DMS153 treated with DMSO at 0.1 percent for 48 hours (cell line): ENCODE measurements at regions not wholly inside any gene's neighbourhood (a gene's known extent, or its start where the extent isn't known, plus 50 kb on each side); places are given as distances from the start of the nearest gene placed in this dataset.
"Not testable (repeated sequence)": the region's sequence is repeated elsewhere in the genome, so short reads cannot be mapped to it uniquely, and the experiment has no call there.

Experiments used
- DNase-seq: peaks from one replicate; lab custom pipeline; 2025; ENCODE audit not compliant: unreplicated experiment; lab: John Stamatoyannopoulos, UW

DNA sequence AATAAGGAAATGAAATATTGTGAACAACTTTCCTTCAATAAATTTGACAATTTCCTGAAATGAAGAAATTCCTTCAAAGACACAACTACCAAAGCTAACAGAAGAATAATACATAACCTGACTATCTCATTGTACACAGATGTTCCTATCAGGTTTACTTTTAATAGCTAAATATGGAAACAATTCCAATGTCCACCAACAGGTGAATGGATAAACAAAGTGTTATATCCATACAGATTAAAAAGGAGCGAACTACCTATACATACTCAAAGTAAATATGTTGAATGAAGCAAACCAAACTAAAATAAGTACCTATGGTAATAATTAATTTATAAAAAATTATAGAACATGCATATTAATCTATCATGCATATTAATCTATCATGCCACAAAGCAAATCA, 554.9 kb downstream of the PPP4R3C start:
- DNase-seq = no peak

DNA sequence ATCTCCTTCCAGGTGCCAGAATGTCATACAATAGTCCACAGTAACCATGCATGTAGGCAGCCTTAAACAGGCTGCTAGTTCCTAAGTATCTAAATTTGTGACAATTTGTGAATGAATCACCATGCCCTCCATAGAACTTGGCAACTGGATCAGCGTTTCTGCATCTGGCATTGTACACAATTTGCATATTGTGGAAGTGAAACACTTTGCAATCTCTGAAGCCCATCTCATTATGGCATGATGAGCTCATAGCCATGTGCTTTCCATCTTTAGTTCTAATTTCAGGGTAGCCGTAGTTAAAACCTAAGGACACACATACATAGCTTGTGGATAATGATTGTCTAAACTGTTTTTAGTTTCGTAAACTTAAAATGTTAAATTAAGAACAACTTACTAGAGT, 573.6 kb downstream of the PPP4R3C start:
- DNase-seq = no peak

DNA sequence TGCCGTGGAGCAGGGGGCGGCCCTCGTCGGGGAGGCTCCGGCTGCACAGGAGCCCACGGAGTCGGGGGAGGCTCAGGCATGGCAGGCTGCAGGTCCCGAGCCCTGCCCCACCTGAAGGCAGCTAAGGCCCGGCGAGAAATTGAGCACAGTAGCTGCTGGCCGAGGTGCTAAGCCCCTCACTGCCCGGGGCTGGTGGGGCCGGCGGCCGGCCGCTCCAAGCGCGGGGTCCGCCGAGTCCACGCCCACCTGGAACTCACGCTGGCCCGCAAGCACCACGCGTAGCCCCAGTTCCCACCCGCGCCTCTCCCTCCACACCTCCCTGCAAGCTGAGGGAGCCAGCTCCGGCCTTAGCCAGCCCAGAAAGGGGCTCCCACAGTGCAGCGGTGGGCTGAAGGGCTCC, 589.4 kb downstream of the PPP4R3C start:
- no peak for DNase-seq

DNA sequence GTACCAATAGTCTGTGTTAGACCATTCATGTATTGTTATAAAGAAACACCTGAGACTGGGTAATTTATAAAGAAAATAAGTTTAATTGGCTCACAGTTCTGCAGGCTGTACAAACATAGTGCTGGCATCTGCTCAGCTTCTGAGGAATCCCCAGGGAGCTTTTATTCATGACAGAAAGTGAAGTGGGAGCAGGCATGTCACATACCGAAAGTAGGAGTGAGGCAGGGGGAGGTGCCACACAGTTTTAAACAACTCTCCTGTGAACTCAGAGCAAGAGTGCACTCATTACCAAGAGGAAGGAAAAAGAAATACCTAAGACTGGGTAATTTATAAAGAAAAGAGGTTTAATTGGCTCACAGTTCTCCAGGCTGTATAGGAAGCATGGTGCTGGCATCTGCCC, 591.2 kb downstream of the PPP4R3C start:
- no peak for DNase-seq

DNA sequence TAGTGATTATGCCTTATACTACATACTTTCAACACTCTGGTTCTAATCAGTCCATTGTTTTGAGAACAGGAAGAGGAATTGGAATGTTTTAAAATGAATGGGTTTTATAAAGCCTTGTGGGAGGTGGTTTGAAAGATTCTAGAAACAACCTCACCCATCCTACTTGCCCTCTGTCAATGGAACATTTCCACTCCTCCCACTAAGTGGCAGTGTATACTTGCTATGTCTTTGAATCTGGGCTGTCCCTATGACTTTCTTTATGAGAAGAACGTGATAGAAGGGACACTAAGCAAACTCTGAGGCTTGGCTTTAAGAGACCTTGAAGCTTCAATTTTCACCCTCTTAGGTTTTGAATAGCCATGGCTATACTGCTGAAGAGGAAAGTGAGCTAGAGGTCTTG, 611.2 kb downstream of the PPP4R3C start:
- no peak for DNase-seq

DNA sequence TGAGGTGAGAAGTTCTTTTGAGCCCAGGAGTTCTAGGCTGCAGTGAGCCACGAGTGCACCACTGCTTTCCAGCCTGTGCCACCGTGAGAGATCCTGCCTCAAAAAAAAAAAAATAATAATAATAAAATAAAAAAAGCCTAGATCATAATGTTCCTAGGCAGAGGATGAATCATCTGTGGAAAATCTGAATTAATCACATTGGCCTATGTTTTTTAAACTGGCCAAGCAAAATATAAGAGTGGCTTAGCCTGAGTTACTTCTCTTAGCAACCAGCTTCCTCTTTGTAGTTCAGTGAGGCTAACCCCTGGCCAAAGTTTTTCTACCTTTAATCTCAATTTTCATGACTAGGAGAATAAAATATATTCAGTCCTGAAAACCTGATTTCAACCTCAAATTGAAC, 614.6 kb downstream of the PPP4R3C start:
- DNase-seq = no peak

DNA sequence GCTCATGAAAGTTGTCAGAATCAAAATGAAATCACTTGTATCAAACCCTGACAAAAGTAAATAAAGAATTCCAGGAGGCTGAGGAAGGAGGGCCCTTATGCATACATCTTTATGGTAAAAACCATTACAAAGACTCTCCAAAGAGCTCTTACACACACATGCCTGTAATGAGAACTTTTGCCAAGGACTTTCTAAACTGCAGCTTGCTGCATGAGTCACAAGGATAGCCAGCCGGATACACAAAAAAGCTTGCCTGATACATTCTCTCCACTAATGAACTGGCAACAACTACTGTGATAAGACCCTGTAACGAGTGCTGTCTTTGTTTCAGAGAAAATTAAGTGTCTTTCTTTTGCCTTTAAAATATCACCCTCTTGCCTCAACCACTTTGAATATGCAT, 618.1 kb downstream of the PPP4R3C start:
- DNase-seq = no peak

DNA sequence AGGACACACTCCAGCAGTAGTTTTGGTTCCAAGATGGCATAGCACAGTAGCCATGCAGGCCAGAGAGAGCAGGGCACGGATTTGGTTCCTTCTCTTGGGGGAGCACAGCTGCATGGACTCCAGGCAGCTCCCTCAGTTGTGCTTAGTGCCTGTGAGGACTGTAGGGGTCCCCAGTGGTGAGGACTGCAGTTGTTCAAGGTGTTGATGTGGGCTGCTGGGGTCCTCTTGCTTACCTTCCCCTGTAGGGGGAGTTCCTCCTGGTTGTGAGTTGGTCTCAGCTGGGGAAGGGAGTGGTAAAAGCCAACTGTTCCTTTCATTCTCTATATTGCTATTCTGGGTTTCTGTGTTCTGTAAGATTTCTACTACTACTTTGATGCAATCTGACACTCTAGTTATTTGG, 606.5 kb downstream of the MAGEB5 start:
- DNase-seq = no peak

DNA sequence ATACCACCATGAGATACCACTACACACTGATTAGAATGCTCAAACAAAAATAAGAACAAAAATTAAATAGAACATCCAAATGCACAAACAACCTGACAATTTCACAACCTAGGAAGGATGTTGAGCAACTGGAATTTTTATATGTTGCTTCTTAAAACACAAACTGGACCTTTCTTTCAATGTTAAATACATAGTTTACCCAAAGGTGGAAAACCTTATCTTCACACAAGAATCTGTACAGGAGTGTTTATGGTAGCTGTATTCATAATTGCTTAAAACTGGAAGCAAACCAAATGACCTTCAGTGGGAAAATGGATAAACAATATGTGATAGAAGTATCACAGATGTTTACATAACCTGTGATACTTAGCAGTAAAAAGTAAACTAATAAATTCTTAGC, 573.8 kb downstream of the MAGEB5 start:
- DNase-seq = no peak

DNA sequence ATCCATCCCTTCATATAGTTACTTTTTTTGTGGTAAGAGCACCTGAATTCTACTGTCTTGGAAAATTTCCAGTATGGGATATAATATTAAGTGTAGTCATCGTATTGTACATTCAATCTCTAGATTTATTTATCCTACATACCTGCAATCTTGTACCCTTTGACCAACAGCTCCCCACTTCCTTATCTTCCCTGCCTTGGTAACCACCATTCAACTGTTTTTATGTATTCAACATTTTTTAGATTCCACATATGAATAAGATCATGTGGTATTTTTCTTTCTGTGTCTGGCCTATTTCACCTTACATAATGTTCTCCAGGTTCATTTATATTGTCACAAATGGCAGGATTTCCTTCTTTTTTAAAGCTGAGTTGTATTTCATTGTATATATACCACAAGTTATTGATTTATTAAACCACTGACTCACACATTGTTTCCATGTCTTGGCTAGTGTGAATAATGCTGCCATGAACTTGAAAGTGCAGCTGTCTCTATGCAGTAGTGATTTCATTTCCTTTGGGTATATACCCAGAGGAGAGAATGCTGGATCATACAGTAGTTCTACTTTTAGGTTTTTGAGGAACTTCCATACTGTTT, 572.5 kb downstream of the MAGEB5 start:
- no peak for DNase-seq

DNA sequence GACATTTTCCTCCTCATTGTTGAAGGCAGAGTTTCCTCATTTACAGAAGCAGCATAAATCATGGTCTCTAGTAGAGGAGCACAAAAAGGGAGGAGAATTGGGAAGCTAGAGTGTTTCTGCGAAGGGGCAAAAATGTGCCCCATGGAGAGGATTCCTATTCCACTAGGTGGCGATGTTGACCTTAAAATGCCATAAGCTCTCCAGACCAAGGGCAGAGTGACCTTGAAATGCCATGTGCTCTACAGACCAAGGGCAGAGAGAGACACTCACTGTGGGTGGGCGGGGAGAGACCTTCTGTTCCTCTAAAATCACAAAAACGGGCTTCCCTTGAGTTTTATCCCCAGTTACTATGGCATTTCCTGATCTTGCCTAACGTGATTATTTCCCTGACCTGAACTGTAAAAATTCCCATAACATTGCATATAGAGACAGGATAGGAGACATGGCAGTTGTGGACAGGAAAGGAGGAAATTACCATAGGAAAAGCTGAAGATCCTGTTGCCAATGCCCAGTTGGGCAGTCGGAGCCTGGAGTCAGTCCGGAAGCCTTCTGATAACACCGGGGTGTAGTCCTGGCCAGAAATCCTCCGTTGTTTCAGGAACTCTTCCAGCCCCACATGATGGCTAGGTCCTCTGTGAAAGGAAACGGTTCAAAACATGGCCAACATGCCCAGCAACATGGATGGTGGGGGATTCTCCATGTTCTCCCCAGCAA, 567.7 kb downstream of the MAGEB5 start:
- DNase-seq = peak; percentile 1

DNA sequence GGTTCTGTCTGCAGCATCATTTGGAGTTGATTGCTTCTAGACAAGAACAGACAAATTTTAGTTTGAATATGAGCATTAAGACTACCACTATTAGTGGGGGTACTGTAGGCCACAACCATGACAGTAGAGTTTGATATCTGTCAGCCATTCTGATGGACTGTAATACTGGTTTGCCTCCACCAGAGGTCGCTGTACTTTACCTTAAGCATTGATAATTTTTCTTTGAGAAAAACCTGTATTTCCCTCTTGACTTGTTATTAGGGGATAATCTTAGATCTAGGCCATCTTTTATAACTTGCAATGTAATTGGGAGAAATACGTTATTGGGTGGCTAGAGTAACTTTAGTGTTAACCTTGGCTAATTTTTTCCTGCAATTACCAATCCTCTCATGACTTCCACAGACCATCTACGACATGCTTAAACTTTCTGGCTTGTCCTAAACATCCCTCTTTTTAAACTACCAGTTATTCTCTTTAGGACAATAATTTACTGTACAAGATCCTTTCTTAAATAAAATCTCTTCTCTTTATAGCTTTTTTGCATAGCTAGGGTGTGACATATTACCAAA, 562.4 kb downstream of the MAGEB5 start:
- no peak for DNase-seq

DNA sequence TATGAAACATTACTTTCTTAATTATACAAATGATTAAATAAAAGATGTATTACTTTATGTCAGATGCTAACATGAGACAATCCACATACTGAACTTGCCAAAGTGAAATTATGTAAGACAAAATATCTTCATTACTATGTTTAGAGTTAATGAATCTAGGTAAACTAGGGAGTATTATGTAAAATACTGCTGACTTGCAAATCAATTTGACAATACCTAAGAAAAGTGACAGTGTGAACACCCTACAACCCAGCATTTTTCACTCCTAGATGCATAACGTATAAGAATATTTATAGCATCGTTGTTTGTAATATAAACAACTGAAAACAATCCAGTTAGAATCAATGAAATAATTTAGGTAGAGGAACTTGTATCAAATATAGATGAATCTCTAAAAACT, 546.3 kb downstream of the MAGEB5 start:
- no peak for DNase-seq

DNA sequence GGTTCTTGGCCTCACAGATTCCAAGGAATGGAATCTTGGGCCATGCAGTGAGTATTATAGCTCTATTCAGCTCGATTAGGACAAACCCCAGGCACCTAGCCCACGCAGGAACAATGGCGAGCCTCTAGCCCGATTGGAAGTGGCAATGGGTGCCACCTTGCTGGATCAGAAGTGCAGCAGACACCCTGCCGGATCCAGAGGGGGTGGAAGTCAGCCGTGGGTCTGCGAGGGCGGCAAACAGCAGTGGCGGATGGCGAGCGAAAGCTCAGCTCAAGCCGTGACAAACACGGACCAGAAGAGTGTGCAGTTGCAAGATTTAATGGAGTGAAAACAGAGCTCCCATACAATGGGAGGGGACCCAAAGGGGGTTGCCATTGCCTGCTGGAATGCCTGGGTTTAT, 539.8 kb downstream of the MAGEB5 start:
- DNase-seq = not testable (repeated sequence)

DNA sequence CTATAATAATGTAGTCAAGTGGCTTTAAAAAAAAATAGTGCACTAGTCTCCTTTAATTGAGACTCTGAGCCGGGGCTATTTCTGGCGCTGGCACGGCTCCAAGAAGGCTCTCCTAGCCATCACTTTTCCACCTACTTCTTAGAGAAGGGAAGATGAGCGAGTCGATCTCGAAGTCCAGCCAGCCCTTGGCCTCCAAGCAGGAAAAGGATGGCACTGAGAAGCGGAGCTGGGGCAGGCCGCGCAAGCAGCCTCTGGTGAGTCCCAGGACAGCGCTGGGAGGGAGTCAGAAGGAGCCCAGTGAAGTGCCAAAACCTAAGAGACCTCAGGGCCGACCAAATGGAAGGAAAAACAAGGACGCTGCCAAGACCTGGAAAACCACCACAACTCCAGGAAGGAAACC, 531.9 kb downstream of the MAGEB5 start:
- no peak for DNase-seq

DNA sequence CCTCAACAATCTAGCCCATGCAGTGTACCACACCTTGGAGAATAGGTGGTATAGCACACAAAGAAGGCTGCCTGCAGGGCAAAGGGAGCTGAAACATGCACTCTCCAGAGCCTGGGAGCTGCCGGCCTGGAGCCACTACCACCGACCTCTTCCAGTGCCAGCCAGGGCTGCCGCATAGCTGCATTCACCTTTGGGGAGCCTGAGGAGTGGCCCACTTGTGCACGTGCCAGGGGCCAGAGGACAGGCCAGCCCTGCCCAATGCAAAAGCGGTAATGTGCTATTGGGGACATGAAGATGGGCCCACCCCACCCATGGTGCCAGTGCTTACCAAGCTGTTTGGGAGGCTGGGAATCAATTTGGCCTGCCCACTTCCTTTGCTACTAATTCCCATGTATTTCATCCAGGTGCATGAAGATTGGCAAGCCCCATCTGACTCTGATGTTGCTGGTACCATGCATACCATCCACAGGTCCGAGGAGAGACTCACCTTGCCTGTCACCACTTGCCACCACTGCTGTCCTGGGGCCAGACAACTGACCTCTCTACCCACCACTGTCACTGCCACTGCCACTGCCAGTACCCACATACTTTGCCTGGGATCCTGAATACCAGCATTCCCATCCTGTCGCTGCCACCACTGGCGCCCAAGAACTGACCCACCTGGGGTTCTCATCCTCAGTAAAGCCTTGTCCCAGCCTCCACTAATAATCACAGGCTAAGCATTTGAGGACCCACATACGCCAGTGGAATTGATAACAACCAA, 506.9 kb downstream of the MAGEB5 start:
- no peak for DNase-seq

DNA sequence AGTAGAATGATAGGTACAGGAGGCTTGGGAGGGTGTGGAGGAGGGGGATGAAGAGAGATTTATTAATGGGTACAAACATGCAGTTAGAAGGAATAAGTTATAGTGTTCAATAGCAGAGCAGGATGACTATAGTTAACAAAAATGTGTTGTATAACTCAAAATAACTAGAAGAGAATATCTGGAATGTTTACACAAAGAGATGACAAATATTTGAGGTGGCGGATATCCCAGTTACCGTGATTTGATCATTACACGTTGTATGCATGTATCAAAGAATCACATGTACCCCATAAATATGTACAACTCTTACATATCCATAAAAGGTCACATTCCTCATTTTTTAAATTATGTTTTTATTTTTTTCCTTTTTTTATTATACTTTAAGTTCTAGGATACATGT, 456.6 kb downstream of the MAGEB5 start:
- no peak for DNase-seq

DNA sequence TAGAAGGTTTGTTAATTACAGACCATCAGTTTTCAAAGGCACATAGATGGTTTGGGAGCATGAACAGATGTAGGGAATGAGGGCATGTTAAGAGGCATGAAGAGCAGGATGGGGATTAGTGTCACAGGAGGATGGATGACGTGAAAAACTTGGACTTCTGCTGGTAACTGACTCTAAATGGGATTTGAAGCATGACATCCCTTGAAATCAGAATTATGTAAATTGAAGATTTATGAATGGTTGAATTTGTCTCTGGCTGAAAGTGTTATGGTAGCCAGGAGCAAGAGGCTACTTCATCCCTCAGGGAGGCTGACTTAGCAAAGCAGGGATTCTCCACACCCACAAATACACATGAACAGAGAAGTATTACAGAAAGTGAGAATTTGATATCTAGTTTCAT, 454.6 kb downstream of the MAGEB5 start:
- no peak for DNase-seq

DNA sequence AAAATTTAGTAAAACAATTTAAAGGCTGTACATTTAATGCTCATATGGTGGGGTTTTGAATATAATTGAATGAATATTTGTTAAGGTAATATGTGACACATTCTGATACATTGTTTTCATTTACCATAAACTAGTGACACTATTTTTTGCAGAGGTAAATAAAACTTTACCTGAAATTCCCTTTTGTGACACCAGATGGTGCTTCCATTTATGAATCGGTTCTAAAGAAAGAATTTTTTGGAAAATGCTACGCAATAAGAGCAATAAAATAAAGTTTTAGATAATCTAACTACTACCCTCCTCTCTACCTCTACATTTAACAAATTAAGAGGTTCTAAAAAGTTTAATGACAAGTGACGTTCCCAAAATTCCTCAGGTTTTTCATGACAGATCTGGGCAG, 448.9 kb downstream of the MAGEB5 start:
- no peak for DNase-seq

DNA sequence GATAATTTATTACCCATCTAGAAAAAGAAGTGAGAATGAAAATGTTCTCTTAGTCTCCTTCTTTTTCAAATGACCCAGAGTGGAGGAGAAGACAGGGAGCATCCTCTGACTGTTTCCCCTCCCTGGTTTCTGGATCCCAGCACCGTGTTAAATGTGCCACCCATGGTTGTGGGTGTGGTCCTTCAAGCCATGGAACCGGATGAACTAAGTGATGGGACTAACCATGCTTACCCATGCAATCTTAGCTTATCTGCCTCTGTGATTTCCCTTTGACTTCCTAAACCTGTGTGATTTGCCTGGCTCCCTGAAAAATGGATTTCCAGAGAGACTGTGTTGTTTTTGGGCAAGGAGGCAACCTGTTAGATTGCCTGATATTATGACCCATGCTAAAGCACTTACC, 437.1 kb downstream of the MAGEB5 start:
- DNase-seq = no peak

DNA sequence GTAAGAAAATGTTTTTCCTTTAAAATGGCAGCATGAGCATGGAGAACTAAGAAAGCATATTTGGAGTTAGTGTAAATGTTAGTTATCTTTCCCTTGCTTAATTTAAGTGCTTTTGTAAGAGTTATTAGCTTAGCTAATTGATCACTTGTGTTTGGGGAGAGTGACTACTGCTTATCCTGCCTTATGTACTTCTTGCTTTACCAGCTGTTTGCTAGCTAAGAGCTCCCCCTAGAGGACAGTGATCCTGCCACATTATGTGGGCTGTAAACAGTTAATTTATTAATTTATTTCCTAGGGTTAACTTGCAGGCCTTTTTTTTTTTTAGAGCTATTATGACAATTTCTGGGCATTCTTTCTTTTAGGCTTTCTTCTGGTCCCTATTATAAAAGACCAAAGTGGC, 435.8 kb downstream of the MAGEB5 start:
- DNase-seq = no peak

DNA sequence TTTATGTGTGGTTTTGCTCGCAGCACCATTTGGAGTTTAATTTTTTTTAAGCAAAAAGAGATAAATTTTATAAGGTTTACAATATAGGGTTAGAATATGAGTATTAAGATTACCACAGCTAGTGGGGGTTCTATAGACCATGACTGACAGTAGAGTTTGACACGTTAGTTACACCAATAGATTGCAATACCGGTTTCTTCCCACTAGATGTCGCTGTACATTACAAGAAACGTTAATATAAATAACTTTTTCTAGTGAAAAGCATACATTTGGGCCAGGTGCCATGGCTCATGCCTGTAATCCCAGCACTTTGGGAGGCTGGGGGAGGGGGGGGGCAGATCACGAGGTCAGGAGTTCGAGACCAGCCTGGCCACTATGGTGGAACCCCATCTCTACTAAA, 433.6 kb downstream of the MAGEB5 start:
- no peak for DNase-seq
